Activated T-cell treated with anti-CD3 and anti-CD28 coated beads, Interleukin-2, amount 50 U/mL, for 4 hours (primary cell): ENCODE measurements at regions not wholly inside any gene's neighbourhood (a gene's known extent, or its start where the extent isn't known, plus 50 kb on each side); places are given as distances from the start of the nearest gene placed in this dataset.
"Not testable (repeated sequence)": the region's sequence is repeated elsewhere in the genome, so short reads cannot be mapped to it uniquely, and the experiment has no call there.

Experiments
- ATAC-seq, 2 donors: fragments of 200-7000 bp; cut with Tn5 transposase; one replicate each; pipeline ENCODE4 v1.10.0; 2021
- DNase-seq: peaks from one replicate; pipeline ENCODE4 v3.0.0-alpha.2; 2020
- H3K27me3 Mint-ChIP-seq: one replicate; pipeline ENCODE4 v1.8.0; 2021; ENCODE audit warnings: low read depth, mixed read lengths
- H3K36me3 Mint-ChIP-seq: one replicate; pipeline ENCODE4 v1.8.0; 2022; ENCODE audit warnings: mixed read lengths; ENCODE audit not compliant: insufficient read depth
- H3K4me1 Mint-ChIP-seq: one replicate; pipeline ENCODE4 v1.8.0; 2021; ENCODE audit warnings: low read depth, mixed read lengths
- H3K4me3 Mint-ChIP-seq: one replicate; pipeline ENCODE4 v1.8.0; 2021; ENCODE audit warnings: mild to moderate bottlenecking, moderate library complexity, mixed read lengths
- H3K9me3 Mint-ChIP-seq: one replicate; pipeline ENCODE4 v1.8.0; 2021; ENCODE audit warnings: mixed read lengths

GRCh38 chr12:20040184-20040583, 328.2 kb upstream of the PDE3A start:
- DNase-seq (no peak), ATAC-seq (no peak)
- no peaks in the 10 kb centered on the region for H3K4me1 Mint-ChIP-seq
- no peaks in the 10 kb centered on the region for H3K27me3 Mint-ChIP-seq
- no peak overlapping the region for H3K4me3 Mint-ChIP-seq
- no peaks in the 10 kb centered on the region for H3K9me3 Mint-ChIP-seq
- H3K36me3 Mint-ChIP-seq = no peaks in the 10 kb centered on the region

- DNase-seq = no peak
- Mint-ChIP-seq H3K27me3 (no peaks in the 10 kb centered on the region), H3K9me3 (no peaks in the 10 kb centered on the region), H3K4me3 (no peak overlapping the region), H3K4me1 (no peaks in the 10 kb centered on the region), H3K36me3 (no peaks in the 10 kb centered on the region)
- no peak for ATAC-seq
Measured at GRCh38 chr12:20040831-20041230, 327.5 kb upstream of the PDE3A start.

- peaks cover 4% of the 10 kb centered on the region for H3K9me3 Mint-ChIP-seq
- no peaks in the 10 kb centered on the region for H3K36me3 Mint-ChIP-seq
- no peaks in the 10 kb centered on the region for H3K4me1 Mint-ChIP-seq
- DNase-seq = no peak
- ATAC-seq = no peak
- no peaks in the 10 kb centered on the region for H3K27me3 Mint-ChIP-seq
- H3K4me3 Mint-ChIP-seq = no peak overlapping the region
Measured at GRCh38 chr12:20044351-20044750, 324.0 kb upstream of the PDE3A start.

GRCh38 chr12:20044846-20045245, 323.5 kb upstream of the PDE3A start:
- H3K4me3 Mint-ChIP-seq = no peak overlapping the region
- DNase-seq = no peak
- no peak for ATAC-seq
- no peaks in the 10 kb centered on the region for H3K36me3 Mint-ChIP-seq
- H3K27me3 Mint-ChIP-seq = no peaks in the 10 kb centered on the region
- no peaks in the 10 kb centered on the region for H3K4me1 Mint-ChIP-seq
- H3K9me3 Mint-ChIP-seq = peaks cover 4% of the 10 kb centered on the region

GRCh38 chr12:20047901-20048300, 320.4 kb upstream of the PDE3A start:
- no peaks in the 10 kb centered on the region for H3K27me3 Mint-ChIP-seq
- ATAC-seq (no peak), DNase-seq (no peak)
- no peaks in the 10 kb centered on the region for H3K36me3 Mint-ChIP-seq
- no peak overlapping the region for H3K4me3 Mint-ChIP-seq
- H3K9me3 Mint-ChIP-seq = peaks cover 4% of the 10 kb centered on the region
- H3K4me1 Mint-ChIP-seq = no peaks in the 10 kb centered on the region

- Mint-ChIP-seq H3K4me3 (no peak overlapping the region), H3K36me3 (no peaks in the 10 kb centered on the region), H3K4me1 (no peaks in the 10 kb centered on the region), H3K27me3 (no peaks in the 10 kb centered on the region), H3K9me3 (peaks cover 4% of the 10 kb centered on the region)
- ATAC-seq (no peak), DNase-seq (no peak)
Measured at GRCh38 chr12:20050221-20050620, 318.1 kb upstream of the PDE3A start.

GRCh38 chr12:20053782-20054181, 314.6 kb upstream of the PDE3A start:
- peaks cover 3% of the 10 kb centered on the region for H3K9me3 Mint-ChIP-seq
- ATAC-seq = no peak
- no peak overlapping the region for H3K4me3 Mint-ChIP-seq
- no peaks in the 10 kb centered on the region for H3K36me3 Mint-ChIP-seq
- H3K27me3 Mint-ChIP-seq = no peaks in the 10 kb centered on the region
- H3K4me1 Mint-ChIP-seq = no peaks in the 10 kb centered on the region
- DNase-seq = no peak

GRCh38 chr12:20055856-20056255, 312.5 kb upstream of the PDE3A start:
- Mint-ChIP-seq H3K27me3 (no peaks in the 10 kb centered on the region), H3K36me3 (no peaks in the 10 kb centered on the region), H3K9me3 (peaks cover 3% of the 10 kb centered on the region), H3K4me1 (no peaks in the 10 kb centered on the region), H3K4me3 (no peak overlapping the region)
- DNase-seq (no peak), ATAC-seq (no peak)

GRCh38 chr12:20057398-20057797, 310.9 kb upstream of the PDE3A start:
- no peak for ATAC-seq
- Mint-ChIP-seq H3K4me3 (no peak overlapping the region), H3K4me1 (no peaks in the 10 kb centered on the region), H3K36me3 (no peaks in the 10 kb centered on the region), H3K9me3 (peaks cover 5% of the 10 kb centered on the region), H3K27me3 (no peaks in the 10 kb centered on the region)
- DNase-seq = no peak

- no peak overlapping the region for H3K4me3 Mint-ChIP-seq
- ATAC-seq (no peak), DNase-seq (no peak)
- peaks cover 9% of the 10 kb centered on the region for H3K9me3 Mint-ChIP-seq
- no peaks in the 10 kb centered on the region for H3K27me3 Mint-ChIP-seq
- H3K4me1 Mint-ChIP-seq = no peaks in the 10 kb centered on the region
- H3K36me3 Mint-ChIP-seq = no peaks in the 10 kb centered on the region
Measured at GRCh38 chr12:20063116-20063515, 305.2 kb upstream of the PDE3A start.

- DNase-seq = no peak
- H3K9me3 Mint-ChIP-seq = peaks cover 3% of the 10 kb centered on the region
- ATAC-seq = no peak
- H3K4me1 Mint-ChIP-seq = no peaks in the 10 kb centered on the region
- no peak overlapping the region for H3K4me3 Mint-ChIP-seq
- no peaks in the 10 kb centered on the region for H3K27me3 Mint-ChIP-seq
- no peaks in the 10 kb centered on the region for H3K36me3 Mint-ChIP-seq
Measured at GRCh38 chr12:20077618-20078017, 290.7 kb upstream of the PDE3A start.

GRCh38 chr12:20089077-20089476, 279.3 kb upstream of the PDE3A start:
- H3K27me3 Mint-ChIP-seq = peaks cover 2% of the 10 kb centered on the region
- H3K9me3 Mint-ChIP-seq = no peaks in the 10 kb centered on the region
- DNase-seq (no peak), ATAC-seq (no peak)
- no peak overlapping the region for H3K4me3 Mint-ChIP-seq
- no peaks in the 10 kb centered on the region for H3K36me3 Mint-ChIP-seq
- no peaks in the 10 kb centered on the region for H3K4me1 Mint-ChIP-seq

GRCh38 chr12:20093190-20093810, 275.0 kb upstream of the PDE3A start:
- not testable (repeated sequence) for H3K9me3 Mint-ChIP-seq, H3K36me3 Mint-ChIP-seq, H3K27me3 Mint-ChIP-seq, H3K4me3 Mint-ChIP-seq, H3K4me1 Mint-ChIP-seq, DNase-seq, ATAC-seq

GRCh38 chr12:20096430-20096829, 271.9 kb upstream of the PDE3A start:
- no peak overlapping the region for H3K4me3 Mint-ChIP-seq
- DNase-seq = no peak

GRCh38 chr12:20097626-20098025, 270.7 kb upstream of the PDE3A start:
- no peaks in the 10 kb centered on the region for H3K9me3 Mint-ChIP-seq
- H3K4me1 Mint-ChIP-seq = no peaks in the 10 kb centered on the region
- H3K4me3 Mint-ChIP-seq = no peak overlapping the region
- H3K27me3 Mint-ChIP-seq = no peaks in the 10 kb centered on the region
- ATAC-seq = no peak
- no peaks in the 10 kb centered on the region for H3K36me3 Mint-ChIP-seq
- DNase-seq = no peak

More at GRCh38 chr12:20096430-20096829, 271.9 kb upstream of the PDE3A start:
- Mint-ChIP-seq H3K36me3 (no peaks in the 10 kb centered on the region), H3K4me1 (no peaks in the 10 kb centered on the region), H3K27me3 (no peaks in the 10 kb centered on the region), H3K9me3 (no peaks in the 10 kb centered on the region)
- ATAC-seq = no peak
